Neural progenitor cell (in vitro differentiated cells): ENCODE measurements at regions not wholly inside any gene's neighbourhood (a gene's known extent, or its start where the extent isn't known, plus 50 kb on each side); places are given as distances from the start of the nearest gene placed in this dataset.

Experiments used
- DNase-seq: peaks from one replicate; pipeline ENCODE4 v3.0.0-alpha.2; 2016; ENCODE audit warnings: low spot score
- H2AFZ ChIP-seq: fragments of 200-600 bp; sonication (generic); replicated peaks from 2 replicates; pipeline ENCODE4 v1.6.1; 2016; ENCODE audit warnings: antibody characterized with exemption
- H3F3A ChIP-seq: fragments of 200-600 bp; sonication (generic); 2 replicates; pipeline ENCODE4 v1.6.1; 2016; ENCODE audit warnings: antibody characterized with exemption, low read depth
- H3K27ac ChIP-seq: fragments of 200-600 bp; sonication (generic); 2 replicates; pipeline ENCODE4 v1.5.1; 2016; ENCODE audit warnings: mild to moderate bottlenecking
- H3K27me3 ChIP-seq: fragments of 200-600 bp; sonication (generic); 2 replicates; pipeline ENCODE4 v1.6.1; 2016; ENCODE audit warnings: mild to moderate bottlenecking, moderate library complexity
- H3K36me3 ChIP-seq: fragments of 200-600 bp; sonication (generic); 2 replicates; pipeline ENCODE4 v1.5.1; 2016
- H3K4me1 ChIP-seq: fragments of 200-600 bp; sonication (generic); 2 replicates; pipeline ENCODE4 v1.6.1; 2016; ENCODE audit warnings: mixed run types
- H3K4me2 ChIP-seq: fragments of 200-600 bp; sonication (generic); 2 replicates; pipeline ENCODE4 v1.6.1; 2016
- H3K4me3 ChIP-seq: fragments of 200-600 bp; sonication (generic); 2 replicates; pipeline ENCODE4 v1.5.1; 2016
- H3K79me2 ChIP-seq: fragments of 200-600 bp; sonication (generic); 2 replicates; pipeline ENCODE4 v1.6.1; 2016; ENCODE audit warnings: low read depth
- H3K9ac ChIP-seq: fragments of 200-600 bp; sonication (generic); 2 replicates; pipeline ENCODE4 v1.6.1; 2016
- H3K9me3 ChIP-seq: fragments of 200-600 bp; sonication (generic); 2 replicates; pipeline ENCODE4 v1.5.1; 2016; ENCODE audit warnings: low read depth
- H4K20me1 ChIP-seq: fragments of 200-600 bp; sonication (generic); 2 replicates; pipeline ENCODE4 v1.6.1; 2016; ENCODE audit warnings: low read depth
- H3K27ac Mint-ChIP-seq: 3 replicates; pipeline ENCODE4 v1.8.0; 2021; ENCODE audit warnings: mixed read lengths
- H3K27me3 Mint-ChIP-seq: 2 replicates; pipeline ENCODE4 v1.8.0; 2022; ENCODE audit warnings: low read depth, mild to moderate bottlenecking, inconsistent platforms, moderate library complexity, mixed read lengths; ENCODE audit not compliant: insufficient read depth
- H3K36me3 Mint-ChIP-seq: 3 replicates; pipeline ENCODE4 v1.8.0; 2021; ENCODE audit warnings: mixed read lengths
- H3K4me1 Mint-ChIP-seq: 3 replicates; pipeline ENCODE4 v1.8.0; 2021; ENCODE audit warnings: mixed read lengths
- H3K4me3 Mint-ChIP-seq: 3 replicates; pipeline ENCODE4 v1.8.0; 2021; ENCODE audit warnings: mild to moderate bottlenecking, moderate library complexity, mixed read lengths
- H3K9me3 Mint-ChIP-seq: 3 replicates; pipeline ENCODE4 v1.8.0; 2020; ENCODE audit warnings: mixed read lengths
- EZH2 ChIP-seq: fragments of 200-600 bp; sonication (generic); IDR thresholded peaks from 2 replicates; pipeline ENCODE4 v1.6.1; 2017; ENCODE audit warnings: antibody characterized with exemption, mild to moderate bottlenecking, moderate library complexity
- EZH2phosphoT487 ChIP-seq: fragments of 200-600 bp; sonication (generic); IDR thresholded peaks from 2 replicates; pipeline ENCODE4 v1.6.1; 2017; ENCODE audit warnings: antibody characterized with exemption
- TF ChIP-seq, protein P1 (sequence below): fragments of 200-600 bp; sonication (generic); IDR thresholded peaks from 2 replicates; pipeline ENCODE4 v1.5.1; 2017; ENCODE audit warnings: antibody characterized with exemption, mild to moderate bottlenecking

DNA sequence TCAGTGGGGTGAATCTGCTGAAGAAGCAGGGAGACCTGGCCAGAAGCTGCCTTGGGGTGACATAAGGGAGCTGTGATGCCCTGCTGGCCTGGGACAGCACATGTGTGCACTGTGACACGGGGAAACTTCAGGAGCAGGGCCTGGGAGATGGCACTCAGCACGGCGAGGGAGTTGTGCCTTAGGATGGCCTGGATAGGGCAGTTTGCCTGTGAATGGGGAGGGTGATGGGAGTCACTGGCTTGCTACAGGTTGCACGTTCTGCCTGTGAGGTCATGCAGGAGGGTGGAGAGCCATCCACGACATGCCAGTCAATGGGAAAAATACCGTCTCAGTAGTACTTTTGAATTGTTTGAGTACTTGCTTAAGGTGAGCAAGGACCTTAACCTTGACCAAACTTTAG lies 76.8 kb upstream of the UBE3A start:
- H3K36me3 Mint-ChIP-seq, result no peaks in the 10 kb centered on the region

DNA sequence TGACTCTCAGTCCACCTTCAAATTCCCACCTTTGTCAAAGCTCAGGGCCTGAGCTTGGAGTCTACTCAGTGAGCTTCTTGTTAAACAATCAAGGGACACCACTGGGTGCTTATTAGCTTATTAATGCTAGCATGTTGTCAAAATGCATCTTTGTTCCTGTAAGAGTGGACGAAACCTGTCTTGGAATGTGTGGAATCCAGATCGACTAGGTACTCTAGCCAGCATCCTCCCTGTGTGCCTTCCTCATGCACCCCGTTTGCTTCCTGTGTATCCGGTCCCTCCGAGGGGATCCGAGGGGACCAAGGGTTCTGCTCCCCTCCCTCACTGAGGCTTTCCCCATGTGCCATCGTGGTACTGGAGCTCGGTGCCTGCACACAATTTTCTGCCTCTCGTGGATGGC lies 75.7 kb upstream of the UBE3A start:
- Mint-ChIP-seq H3K27me3 (peaks cover 3% of the 10 kb centered on the region), H3K36me3 (no peaks in the 10 kb centered on the region), H3K9me3 (peaks cover 2% of the 10 kb centered on the region), H3K4me3 (no peak overlapping the region), H3K4me1 (peaks cover 8% of the 10 kb centered on the region), H3K27ac (no peak overlapping the region)
- H3K9me3 ChIP-seq, result no peaks in the 10 kb centered on the region
- DNase-seq, result no peak
- H4K20me1 ChIP-seq, result no peaks in the 10 kb centered on the region
- H2AFZ ChIP-seq, result no peak overlapping the region
- H3K27ac ChIP-seq, result no peak overlapping the region
- no peaks in the 10 kb centered on the region for H3K36me3 ChIP-seq
- no peak overlapping the region for H3K9ac ChIP-seq
- H3K4me3 ChIP-seq, result no peak overlapping the region
- H3F3A ChIP-seq, result no peaks in the 10 kb centered on the region
- TF ChIP-seq, protein P1, sequence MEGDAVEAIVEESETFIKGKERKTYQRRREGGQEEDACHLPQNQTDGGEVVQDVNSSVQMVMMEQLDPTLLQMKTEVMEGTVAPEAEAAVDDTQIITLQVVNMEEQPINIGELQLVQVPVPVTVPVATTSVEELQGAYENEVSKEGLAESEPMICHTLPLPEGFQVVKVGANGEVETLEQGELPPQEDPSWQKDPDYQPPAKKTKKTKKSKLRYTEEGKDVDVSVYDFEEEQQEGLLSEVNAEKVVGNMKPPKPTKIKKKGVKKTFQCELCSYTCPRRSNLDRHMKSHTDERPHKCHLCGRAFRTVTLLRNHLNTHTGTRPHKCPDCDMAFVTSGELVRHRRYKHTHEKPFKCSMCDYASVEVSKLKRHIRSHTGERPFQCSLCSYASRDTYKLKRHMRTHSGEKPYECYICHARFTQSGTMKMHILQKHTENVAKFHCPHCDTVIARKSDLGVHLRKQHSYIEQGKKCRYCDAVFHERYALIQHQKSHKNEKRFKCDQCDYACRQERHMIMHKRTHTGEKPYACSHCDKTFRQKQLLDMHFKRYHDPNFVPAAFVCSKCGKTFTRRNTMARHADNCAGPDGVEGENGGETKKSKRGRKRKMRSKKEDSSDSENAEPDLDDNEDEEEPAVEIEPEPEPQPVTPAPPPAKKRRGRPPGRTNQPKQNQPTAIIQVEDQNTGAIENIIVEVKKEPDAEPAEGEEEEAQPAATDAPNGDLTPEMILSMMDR, result no peak
- TF ChIP-seq EZH2phosphoT487, result no peak
- TF ChIP-seq EZH2, result no peak
- H3K4me2 ChIP-seq, result no peak overlapping the region
- H3K27me3 ChIP-seq, result no peaks in the 10 kb centered on the region
- no peaks in the 10 kb centered on the region for H3K4me1 ChIP-seq
- no peaks in the 10 kb centered on the region for H3K79me2 ChIP-seq

More for the DNA sequence above, 76.8 kb upstream of the UBE3A start:
- Histone ChIP-seq H3K4me2 (no peak overlapping the region), H3K4me1 (no peaks in the 10 kb centered on the region), H3F3A (no peaks in the 10 kb centered on the region), H3K9me3 (no peaks in the 10 kb centered on the region), H3K4me3 (no peak overlapping the region), H3K27me3 (no peaks in the 10 kb centered on the region), H3K27ac (no peak overlapping the region), H3K79me2 (no peaks in the 10 kb centered on the region), H3K9ac (no peak overlapping the region), H2AFZ (no peak overlapping the region), H3K36me3 (no peaks in the 10 kb centered on the region), H4K20me1 (no peaks in the 10 kb centered on the region)
- TF ChIP-seq EZH2 (no peak), EZH2phosphoT487 (no peak)
- TF ChIP-seq, protein P1, result no peak
- Mint-ChIP-seq H3K4me1 (no peaks in the 10 kb centered on the region), H3K27me3 (peaks cover 3% of the 10 kb centered on the region), H3K4me3 (no peak overlapping the region), H3K9me3 (peaks cover 2% of the 10 kb centered on the region), H3K27ac (peak overlapping the region; percentile 38)
- no peak for DNase-seq

DNA sequence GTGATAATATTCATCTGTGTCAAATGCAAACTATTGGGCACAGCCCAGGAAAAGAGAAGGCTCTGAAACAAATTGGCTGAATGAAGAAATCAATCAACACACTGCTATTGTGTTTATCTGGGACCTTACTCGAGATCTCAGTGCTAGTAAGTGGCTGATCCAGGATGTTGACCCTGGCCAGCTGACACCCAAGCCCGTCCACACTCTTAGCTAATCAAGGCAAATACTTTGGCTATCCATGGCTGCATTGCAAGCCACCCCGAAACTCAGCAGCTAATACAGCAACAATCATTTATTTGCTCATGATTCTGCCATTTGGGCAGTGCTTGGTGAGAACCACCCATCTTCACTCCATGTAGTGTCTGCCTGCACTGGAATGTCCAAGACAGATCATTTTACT lies 74.1 kb upstream of the UBE3A start:
- H3K4me1 ChIP-seq, result peaks cover 3% of the 10 kb centered on the region
- H3K36me3 ChIP-seq, result no peaks in the 10 kb centered on the region
- no peak overlapping the region for H3K4me3 ChIP-seq
- no peaks in the 10 kb centered on the region for H3F3A ChIP-seq
- no peaks in the 10 kb centered on the region for H4K20me1 ChIP-seq
- no peak overlapping the region for H3K4me2 ChIP-seq
- H3K36me3 Mint-ChIP-seq, result no peaks in the 10 kb centered on the region
- TF ChIP-seq, protein P1, result no peak
- DNase-seq, result no peak
- H2AFZ ChIP-seq, result no peak overlapping the region
- H3K27me3 Mint-ChIP-seq, result peaks cover 3% of the 10 kb centered on the region
- no peaks in the 10 kb centered on the region for H3K79me2 ChIP-seq
- no peak overlapping the region for H3K27ac Mint-ChIP-seq
- no peak overlapping the region for H3K9ac ChIP-seq
- H3K27me3 ChIP-seq, result no peaks in the 10 kb centered on the region
- no peaks in the 10 kb centered on the region for H3K9me3 ChIP-seq
- H3K9me3 Mint-ChIP-seq, result peaks cover 2% of the 10 kb centered on the region
- no peak overlapping the region for H3K27ac ChIP-seq
- peaks cover 20% of the 10 kb centered on the region for H3K4me1 Mint-ChIP-seq
- no peak overlapping the region for H3K4me3 Mint-ChIP-seq

DNA sequence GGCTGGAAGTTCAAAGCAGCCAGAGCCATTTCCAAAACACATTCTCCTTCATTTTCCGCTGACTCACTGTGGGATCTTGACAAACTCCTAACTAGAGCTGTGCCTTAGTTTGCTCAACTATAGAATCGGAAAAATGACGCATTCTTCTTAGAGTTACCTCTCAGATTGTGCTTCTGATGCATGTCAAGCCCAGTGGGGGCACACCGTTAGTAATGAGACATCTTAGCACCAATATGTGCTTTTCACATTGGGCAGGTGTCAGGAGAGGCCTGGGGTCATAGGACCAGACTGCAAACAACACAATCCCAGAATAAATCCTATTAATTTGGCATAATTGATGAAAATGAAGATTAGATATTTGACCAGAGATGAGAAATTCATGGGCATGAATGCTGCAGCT lies 71.3 kb upstream of the UBE3A start:
- Histone ChIP-seq H3F3A (no peaks in the 10 kb centered on the region), H3K9ac (no peak overlapping the region), H3K4me2 (no peak overlapping the region), H3K9me3 (no peaks in the 10 kb centered on the region), H2AFZ (no peak overlapping the region), H3K79me2 (no peaks in the 10 kb centered on the region), H3K36me3 (no peaks in the 10 kb centered on the region), H4K20me1 (no peaks in the 10 kb centered on the region), H3K27me3 (no peaks in the 10 kb centered on the region), H3K4me3 (no peak overlapping the region), H3K27ac (no peak overlapping the region), H3K4me1 (peaks cover 11% of the 10 kb centered on the region)
- TF ChIP-seq EZH2phosphoT487 (no peak), EZH2 (no peak)
- TF ChIP-seq, protein P1, result no peak
- Mint-ChIP-seq H3K36me3 (no peaks in the 10 kb centered on the region), H3K27me3 (peaks cover 5% of the 10 kb centered on the region), H3K27ac (no peak overlapping the region), H3K4me3 (no peak overlapping the region), H3K9me3 (no peaks in the 10 kb centered on the region), H3K4me1 (peaks cover 29% of the 10 kb centered on the region)
- no peak for DNase-seq
